ENCODE measurements at regions not wholly inside any gene's neighbourhood (a gene's known extent, or its start where the extent isn't known, plus 50 kb on each side); places are given as distances from the start of the nearest gene placed in this dataset.

DNA sequence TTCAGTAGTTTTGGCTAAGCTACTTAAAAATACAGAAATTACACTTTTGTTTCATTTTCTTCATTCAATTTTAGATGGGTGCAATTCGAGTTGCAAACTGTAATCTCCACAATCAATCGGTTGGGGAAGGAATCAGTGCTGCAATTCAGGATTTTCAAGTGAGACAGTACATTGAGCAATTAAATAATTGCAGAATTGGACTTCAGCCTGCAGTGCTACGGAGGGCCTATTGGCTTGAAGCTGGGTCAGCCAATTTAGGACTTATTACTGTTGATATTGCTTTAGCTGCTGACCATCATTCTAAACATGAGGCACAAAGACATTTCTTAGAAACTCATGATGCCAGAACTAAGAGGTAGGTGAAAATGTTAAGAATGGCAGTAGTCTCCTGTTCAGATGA is 77.7 kb downstream of the BLTP1 start:
- intact Hi-C loops (cut with micrococcal nuclease) (loop anchor here (5.0 kb wide), 1 partner anchor 347 kb away; no protein-coding TSS in a partner anchor), dilution Hi-C loops (cut with MboI; ENCODE audit: extremely low pct_ligation_motif_present, low sequenced_read_pairs) (no loop called here)
- Histone ChIP-seq H3K4me1 (ENCODE audit: control insufficient read depth, extremely low read depth, insufficient read depth, low read length) (no peaks in the 10 kb centered on the region), H3K27me3 (ENCODE audit: control insufficient read depth in 2 of 2, insufficient read depth in 2 of 2, low read length in 2 of 2) (no peaks in the 10 kb centered on the region), H3K79me2 (ENCODE audit: control insufficient read depth, insufficient read depth, low read length) (no peaks in the 10 kb centered on the region), H3K9ac (replicated peaks; ENCODE audit: extremely low read depth, insufficient read depth, low read length) (no peak overlapping the region), H3K9me3 (replicated peaks; ENCODE audit: control insufficient read depth, insufficient read depth, low read length) (no peaks in the 10 kb centered on the region), H3K4me2 (ENCODE audit: insufficient read depth, low read length) (no peak overlapping the region), H3K9me1 (replicated peaks; ENCODE audit: control insufficient read depth, extremely low read depth, insufficient read depth, low read length) (no peaks in the 10 kb centered on the region), H3K27ac (ENCODE audit: insufficient read depth, low read depth, low read length) (no peak overlapping the region), H4K20me1 (replicated peaks; ENCODE audit: control insufficient read depth, extremely low read depth, insufficient read depth, low read length) (no peaks in the 10 kb centered on the region), H3K4me3 (replicated peaks in 1 of 3; ENCODE audit: insufficient read depth in 1 of 3, low read depth in 1 of 3, low read length in 3 of 3) (no peak overlapping the region), H2AFZ (ENCODE audit: low read depth, low read length) (no peak overlapping the region), H3K36me3 (ENCODE audit: control insufficient read depth in 2 of 2, extremely low read depth in 1 of 2, insufficient read depth in 2 of 2, low read length in 2 of 2) (peaks cover 0 to under 1% of the 10 kb centered on the region in 2 experiments)
- FAIRE-seq: no peak
- TF ChIP-seq JUN (IDR thresholded peaks at IDR 0.05; ENCODE audit: borderline replicate concordance, insufficient read depth, insufficient read length, low read depth) (no peak), POLR2AphosphoS5 (IDR thresholded peaks at IDR 0.05; ENCODE audit: insufficient read depth, low read depth, low read length) (no peak), GATA2 (IDR thresholded peaks at IDR 0.05; ENCODE audit: insufficient read depth, insufficient read length, low read depth, low read length) (no peak), MYC (IDR thresholded peaks at IDR 0.05; ENCODE audit: low read depth, low read length) (no peak), POLR2A (IDR thresholded peaks at IDR 0.05; ENCODE audit: low read depth, low read length) (no peak)
- TF ChIP-seq, protein P1, sequence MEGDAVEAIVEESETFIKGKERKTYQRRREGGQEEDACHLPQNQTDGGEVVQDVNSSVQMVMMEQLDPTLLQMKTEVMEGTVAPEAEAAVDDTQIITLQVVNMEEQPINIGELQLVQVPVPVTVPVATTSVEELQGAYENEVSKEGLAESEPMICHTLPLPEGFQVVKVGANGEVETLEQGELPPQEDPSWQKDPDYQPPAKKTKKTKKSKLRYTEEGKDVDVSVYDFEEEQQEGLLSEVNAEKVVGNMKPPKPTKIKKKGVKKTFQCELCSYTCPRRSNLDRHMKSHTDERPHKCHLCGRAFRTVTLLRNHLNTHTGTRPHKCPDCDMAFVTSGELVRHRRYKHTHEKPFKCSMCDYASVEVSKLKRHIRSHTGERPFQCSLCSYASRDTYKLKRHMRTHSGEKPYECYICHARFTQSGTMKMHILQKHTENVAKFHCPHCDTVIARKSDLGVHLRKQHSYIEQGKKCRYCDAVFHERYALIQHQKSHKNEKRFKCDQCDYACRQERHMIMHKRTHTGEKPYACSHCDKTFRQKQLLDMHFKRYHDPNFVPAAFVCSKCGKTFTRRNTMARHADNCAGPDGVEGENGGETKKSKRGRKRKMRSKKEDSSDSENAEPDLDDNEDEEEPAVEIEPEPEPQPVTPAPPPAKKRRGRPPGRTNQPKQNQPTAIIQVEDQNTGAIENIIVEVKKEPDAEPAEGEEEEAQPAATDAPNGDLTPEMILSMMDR (IDR thresholded peaks at IDR 0.05; ENCODE audit: extremely low read depth in 1 of 2, insufficient read depth in 1 of 2, low read depth in 1 of 2, low read length in 2 of 2): no peak
- POLR2A ChIA-PET: no interaction called here
- CTCF ChIA-PET: no interaction called here
- BruUV-seq (replicated peaks): no TSS peak
- DNase-seq (ENCODE audit: low read depth, low spot score): no peak

DNA sequence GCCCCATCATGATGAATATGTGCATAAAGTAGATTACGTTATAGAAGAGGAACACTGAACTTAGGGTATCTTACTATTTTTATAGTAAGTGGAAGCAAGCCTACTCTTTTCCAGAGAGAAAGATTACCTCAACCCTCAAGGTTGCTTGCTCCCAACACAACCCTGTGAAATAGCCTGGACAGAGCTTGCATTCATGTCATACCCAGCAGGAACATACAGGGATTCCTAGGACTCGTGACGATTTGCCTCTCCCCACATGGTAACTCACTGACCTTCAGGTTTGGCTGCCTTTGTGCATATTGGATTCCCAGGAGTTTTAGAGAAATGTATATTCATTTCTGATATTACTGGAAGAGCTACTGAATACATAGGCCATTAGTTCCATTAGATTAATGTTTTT is 80.5 kb downstream of the BLTP1 start:
- ChIA-PET POLR2A (no interaction called here), CTCF (no interaction called here)
- H3K9me3 ChIP-seq (replicated peaks; ENCODE audit: control insufficient read depth, insufficient read depth, low read length): no peaks in the 10 kb centered on the region
- no peak overlapping the region for H3K4me2 ChIP-seq (ENCODE audit: insufficient read depth, low read length)
- H3K4me3 ChIP-seq (replicated peaks in 1 of 3; ENCODE audit: insufficient read depth in 1 of 3, low read depth in 1 of 3, low read length in 3 of 3): no peak overlapping the region
- H4K20me1 ChIP-seq (replicated peaks; ENCODE audit: control insufficient read depth, extremely low read depth, insufficient read depth, low read length): no peaks in the 10 kb centered on the region
- H3K79me2 ChIP-seq (ENCODE audit: control insufficient read depth, insufficient read depth, low read length): no peaks in the 10 kb centered on the region
- no peaks in the 10 kb centered on the region for H3K27me3 ChIP-seq (ENCODE audit: control insufficient read depth in 2 of 2, insufficient read depth in 2 of 2, low read length in 2 of 2)
- H3K9me1 ChIP-seq (replicated peaks; ENCODE audit: control insufficient read depth, extremely low read depth, insufficient read depth, low read length): no peaks in the 10 kb centered on the region
- intact Hi-C loops (cut with micrococcal nuclease) (no loop called here), dilution Hi-C loops (cut with MboI; ENCODE audit: extremely low pct_ligation_motif_present, low sequenced_read_pairs) (no loop called here)
- H3K27ac ChIP-seq (ENCODE audit: insufficient read depth, low read depth, low read length): no peak overlapping the region
- H3K36me3 ChIP-seq (ENCODE audit: control insufficient read depth in 2 of 2, extremely low read depth in 1 of 2, insufficient read depth in 2 of 2, low read length in 2 of 2): peaks cover 0 to 2% of the 10 kb centered on the region in 2 experiments
- no peaks in the 10 kb centered on the region for H3K4me1 ChIP-seq (ENCODE audit: control insufficient read depth, extremely low read depth, insufficient read depth, low read length)
- DNase-seq (ENCODE audit: low read depth, low spot score) (no peak), FAIRE-seq (no peak)
- TF ChIP-seq, protein P1 (IDR thresholded peaks at IDR 0.05; ENCODE audit: extremely low read depth in 1 of 2, insufficient read depth in 1 of 2, low read depth in 1 of 2, low read length in 2 of 2): no peak
- TF ChIP-seq, protein P2, sequence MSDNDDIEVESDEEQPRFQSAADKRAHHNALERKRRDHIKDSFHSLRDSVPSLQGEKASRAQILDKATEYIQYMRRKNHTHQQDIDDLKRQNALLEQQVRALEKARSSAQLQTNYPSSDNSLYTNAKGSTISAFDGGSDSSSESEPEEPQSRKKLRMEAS (IDR thresholded peaks at IDR 0.05; ENCODE audit: insufficient read depth, insufficient read length): no peak
- TF ChIP-seq JUN (IDR thresholded peaks at IDR 0.05; ENCODE audit: borderline replicate concordance, insufficient read depth, insufficient read length, low read depth) (no peak), MYC (IDR thresholded peaks at IDR 0.05; ENCODE audit: low read depth, low read length) (no peak), FOS (IDR thresholded peaks at IDR 0.05; ENCODE audit: borderline replicate concordance, insufficient read depth, low read length) (no peak), GATA2 (IDR thresholded peaks at IDR 0.05; ENCODE audit: insufficient read depth, insufficient read length, low read depth, low read length) (no peak), POLR2A (IDR thresholded peaks at IDR 0.05; ENCODE audit: low read depth, low read length) (no peak), EZH2 (IDR thresholded peaks at IDR 0.05; ENCODE audit: borderline replicate concordance, low read depth, low read length, severe bottlenecking) (no peak), POLR2AphosphoS5 (IDR thresholded peaks at IDR 0.05; ENCODE audit: insufficient read depth, low read depth, low read length) (no peak)
- BruUV-seq (replicated peaks): no TSS peak
- H3K9ac ChIP-seq (replicated peaks; ENCODE audit: extremely low read depth, insufficient read depth, low read length): no peak overlapping the region
- no peak overlapping the region for H2AFZ ChIP-seq (ENCODE audit: low read depth, low read length)
